GM12891 (cell line): ENCODE measurements at regions not wholly inside any gene's neighbourhood (a gene's known extent, or its start where the extent isn't known, plus 50 kb on each side); places are given as distances from the start of the nearest gene placed in this dataset.

ENCODE experiments used
- POLR2A ChIP-seq: IDR thresholded peaks from 2 replicates; pipeline ENCODE4 v1.6.1; 2011; ENCODE audit warnings: low read depth, low read length, control low read depth
- POLR2AphosphoS5 ChIP-seq: IDR thresholded peaks from 2 replicates; pipeline ENCODE4 v1.6.1; 2011; ENCODE audit warnings: low read depth, low read length, control low read depth
- POU2F2 ChIP-seq: IDR thresholded peaks from 2 replicates; pipeline ENCODE4 v1.6.1; 2011; ENCODE audit warnings: low read depth, mild to moderate bottlenecking, control low read depth, low read length, moderate library complexity
- SPI1 ChIP-seq: IDR thresholded peaks from 2 replicates; pipeline ENCODE4 v1.6.1; 2011; ENCODE audit warnings: low read depth, low read length, control low read depth
- TAF1 ChIP-seq: IDR thresholded peaks from 2 replicates; pipeline ENCODE4 v1.6.1; 2011; ENCODE audit warnings: low read depth, low read length, control low read depth

GRCh38 chr10:57482259-57482658 is 785.4 kb downstream of the IPMK start:
- TF ChIP-seq POLR2AphosphoS5: no peak
- no peak for TF ChIP-seq POLR2A
- no peak for TF ChIP-seq SPI1
- no peak for TF ChIP-seq TAF1
- no peak for TF ChIP-seq POU2F2
